CD8-positive, alpha-beta memory T cell (primary cell): ENCODE measurements at regions not wholly inside any gene's neighbourhood (a gene's known extent, or its start where the extent isn't known, plus 50 kb on each side); places are given as distances from the start of the nearest gene placed in this dataset.

Source experiments
- CTCF ChIA-PET: fragments of 350-600 bp; sonication (Branson Sonifier 250); formaldehyde crosslinking; loops from one replicate; lab custom pipeline; 2021; ENCODE audit warnings: antibody characterized with exemption; lab: Charles Lee
- POLR2A ChIA-PET: fragments of 350-600 bp; sonication (Branson Sonifier 250); formaldehyde crosslinking; loops from one replicate; lab custom pipeline; 2021; ENCODE audit warnings: antibody characterized with exemption; lab: Charles Lee
- DNase-seq, 5 donors: peaks; one replicate each; pipeline versions ENCODE4 v3.0.0 to v3.0.0-alpha.2; 2020 to 2022; ENCODE audit warnings: mixed read lengths in 1 of 5
- H3K27ac ChIP-seq: one replicate; pipeline ENCODE4 v1.7.0; 2013; ENCODE audit warnings: low read depth, mild to moderate bottlenecking, low read length, moderate library complexity
- H3K27me3 ChIP-seq: 2 replicates; pipeline ENCODE4 v1.7.0; 2013; ENCODE audit warnings: low read length, mild to moderate bottlenecking; ENCODE audit not compliant: insufficient read depth, poor library complexity, severe bottlenecking
- H3K36me3 ChIP-seq: 2 replicates; pipeline ENCODE4 v1.7.0; 2013; ENCODE audit warnings: mild to moderate bottlenecking, low read length, moderate library complexity; ENCODE audit not compliant: insufficient read depth
- H3K4me1 ChIP-seq: 2 replicates; pipeline ENCODE4 v1.7.0; 2013; ENCODE audit warnings: mild to moderate bottlenecking, low read length, moderate library complexity; ENCODE audit not compliant: insufficient read depth
- H3K4me3 ChIP-seq: 2 replicates; pipeline ENCODE4 v1.7.0; 2013; ENCODE audit warnings: mild to moderate bottlenecking, low read length
- H3K9me3 ChIP-seq: 2 replicates; pipeline ENCODE4 v1.7.0; 2013; ENCODE audit warnings: mild to moderate bottlenecking, low read length
- H3K27ac Mint-ChIP-seq, 8 donors: one replicate each; pipeline ENCODE4 v1.8.0; 2020 to 2021; ENCODE audit warnings: mixed read lengths in 8 of 8, mild to moderate bottlenecking in 6 of 8, inconsistent platforms in 3 of 8, moderate library complexity in 3 of 8
- H3K27me3 Mint-ChIP-seq, 2 donors: one replicate each; pipeline ENCODE4 v1.8.0; 2020 to 2021; ENCODE audit warnings: mixed read lengths in 2 of 2, mild to moderate bottlenecking in 1 of 2, moderate library complexity in 1 of 2
- H3K36me3 Mint-ChIP-seq, 3 donors: one replicate each; pipeline ENCODE4 v1.8.0; 2020 to 2021; ENCODE audit warnings: mixed read lengths in 3 of 3, inconsistent platforms in 1 of 3, mild to moderate bottlenecking in 1 of 3
- H3K4me1 Mint-ChIP-seq, 3 donors: one replicate each; pipeline ENCODE4 v1.8.0; 2020 to 2021; ENCODE audit warnings: mixed read lengths in 3 of 3, inconsistent platforms in 1 of 3, mild to moderate bottlenecking in 1 of 3
- H3K4me3 Mint-ChIP-seq, 7 donors: one replicate each; pipeline ENCODE4 v1.8.0; 2020 to 2021; ENCODE audit warnings: mixed read lengths in 7 of 7, mild to moderate bottlenecking in 6 of 7, moderate library complexity in 4 of 7, inconsistent platforms in 2 of 7
- H3K9me3 Mint-ChIP-seq, 5 donors: one replicate each; pipeline ENCODE4 v1.8.0; 2020 to 2022; ENCODE audit warnings: mixed read lengths in 5 of 5, mild to moderate bottlenecking in 3 of 5, moderate library complexity in 2 of 5, inconsistent platforms in 1 of 5

DNA sequence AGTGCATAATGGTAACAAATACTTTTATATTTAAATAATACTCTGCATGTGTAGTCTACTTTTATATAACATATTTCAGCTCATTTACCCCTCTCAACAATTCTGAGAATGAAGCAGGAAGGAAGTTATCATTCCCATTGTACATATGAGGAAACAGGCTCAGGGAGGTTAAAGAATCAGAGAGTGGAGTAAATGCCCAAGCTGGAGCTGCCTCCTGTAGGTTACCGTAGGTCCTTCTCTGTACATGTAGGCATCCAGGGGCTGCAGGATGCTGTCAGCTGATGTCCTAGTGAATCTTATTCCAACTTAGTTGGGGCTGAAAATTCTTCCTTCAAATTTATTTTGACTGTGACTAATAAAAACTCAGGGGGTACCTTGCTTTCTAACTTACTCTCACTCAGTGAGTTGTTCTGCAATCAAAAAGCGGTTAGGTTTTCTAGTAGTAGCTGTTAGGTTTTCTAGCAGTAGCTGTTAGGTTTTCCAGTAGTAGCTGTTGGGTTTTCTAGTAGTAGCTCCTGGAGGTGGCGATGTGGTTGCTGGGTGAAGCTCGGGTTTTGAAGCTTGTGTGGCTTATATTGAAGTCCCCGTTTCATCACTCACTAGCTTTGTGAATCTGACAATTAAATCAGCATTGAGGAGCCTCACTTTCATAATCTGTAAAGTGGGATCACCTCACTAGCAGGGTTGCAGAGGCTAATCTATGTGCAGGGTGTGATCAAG is 357.0 kb downstream of the NR2F2 start:
- Histone ChIP-seq H3K27ac (no peak overlapping the region), H3K36me3 (no peaks in the 10 kb centered on the region), H3K9me3 (no peaks in the 10 kb centered on the region), H3K27me3 (no peaks in the 10 kb centered on the region), H3K4me1 (no peaks in the 10 kb centered on the region), H3K4me3 (no peak overlapping the region)
- no peak overlapping the region for H3K4me3 Mint-ChIP-seq
- no peaks in the 10 kb centered on the region for H3K4me1 Mint-ChIP-seq
- H3K36me3 Mint-ChIP-seq: peaks cover 0 to 1% (median 0%) of the 10 kb centered on the region in 3 donors
- CTCF ChIA-PET: no interaction called here
- no peak for DNase-seq
- H3K9me3 Mint-ChIP-seq: peaks cover 0 to 5% (median 3%) of the 10 kb centered on the region in 5 donors
- no peaks in the 10 kb centered on the region for H3K27me3 Mint-ChIP-seq
- no peak overlapping the region for H3K27ac Mint-ChIP-seq
- POLR2A ChIA-PET: no interaction called here

DNA sequence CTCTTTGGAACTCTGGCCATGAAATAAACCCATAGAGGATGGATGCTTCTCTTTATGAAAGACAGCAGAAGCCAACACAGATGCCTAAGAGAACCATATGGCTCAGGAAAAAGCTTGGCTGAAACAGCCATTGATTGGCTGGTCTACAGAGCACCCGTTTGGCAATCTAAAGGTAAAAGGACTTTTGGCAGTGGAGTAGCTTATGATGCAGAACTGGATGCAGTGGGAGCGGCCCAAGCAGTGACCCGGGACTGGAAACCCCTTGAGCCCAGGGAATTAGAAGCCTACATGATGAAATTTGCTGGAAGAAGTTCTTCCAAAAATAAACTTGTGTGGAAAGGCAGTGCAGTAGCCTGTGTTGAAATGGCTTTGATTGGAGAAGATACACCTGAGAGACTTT is 360.2 kb downstream of the NR2F2 start:
- no peak for DNase-seq
- no peaks in the 10 kb centered on the region for H3K27me3 ChIP-seq
- H3K36me3 ChIP-seq: no peaks in the 10 kb centered on the region
- H3K9me3 Mint-ChIP-seq: peaks cover 0 to 5% (median 3%) of the 10 kb centered on the region in 5 donors
- H3K27ac Mint-ChIP-seq: no peak overlapping the region
- POLR2A ChIA-PET: no interaction called here
- no peaks in the 10 kb centered on the region for H3K4me1 Mint-ChIP-seq
- H3K27ac ChIP-seq: no peak overlapping the region
- no peak overlapping the region for H3K4me3 ChIP-seq
- H3K36me3 Mint-ChIP-seq: peaks cover 0 to 1% (median 0%) of the 10 kb centered on the region in 3 donors
- CTCF ChIA-PET: no interaction called here
- H3K27me3 Mint-ChIP-seq: no peaks in the 10 kb centered on the region
- no peaks in the 10 kb centered on the region for H3K4me1 ChIP-seq
- H3K4me3 Mint-ChIP-seq: no peak overlapping the region
- H3K9me3 ChIP-seq: no peaks in the 10 kb centered on the region

DNA sequence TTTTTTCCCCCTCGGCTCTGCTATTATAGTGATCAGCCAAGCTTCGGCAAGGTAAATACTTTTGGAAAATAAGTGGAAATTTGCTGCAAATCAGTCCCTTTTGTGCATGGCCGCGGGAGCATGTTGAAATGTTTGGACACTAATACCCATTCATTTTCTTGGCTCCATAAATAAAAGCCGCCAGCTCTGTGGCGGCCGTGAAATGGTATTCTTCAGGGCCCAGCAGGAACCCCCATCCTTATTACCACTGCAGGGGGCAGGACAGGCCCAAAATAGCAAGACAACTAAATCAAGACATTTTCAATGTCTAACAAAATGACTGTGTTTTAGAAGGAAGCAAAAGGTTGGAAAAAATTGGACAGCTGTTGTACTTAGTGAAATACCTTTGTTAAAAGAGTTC is 362.3 kb downstream of the NR2F2 start:
- H3K27ac Mint-ChIP-seq: no peak overlapping the region
- H3K36me3 ChIP-seq: no peaks in the 10 kb centered on the region
- peaks cover 0 to 1% (median 0%) of the 10 kb centered on the region in 3 donors for H3K36me3 Mint-ChIP-seq
- no peak overlapping the region for H3K27ac ChIP-seq
- H3K4me1 Mint-ChIP-seq: no peaks in the 10 kb centered on the region
- H3K4me1 ChIP-seq: no peaks in the 10 kb centered on the region
- ChIA-PET CTCF (no interaction called here), POLR2A (no interaction called here)
- H3K9me3 Mint-ChIP-seq: peaks cover 0 to 5% (median 3%) of the 10 kb centered on the region in 5 donors
- no peak overlapping the region for H3K4me3 ChIP-seq
- DNase-seq: no peak
- no peaks in the 10 kb centered on the region for H3K9me3 ChIP-seq
- no peak overlapping the region for H3K4me3 Mint-ChIP-seq
- no peaks in the 10 kb centered on the region for H3K27me3 Mint-ChIP-seq
- H3K27me3 ChIP-seq: no peaks in the 10 kb centered on the region

DNA sequence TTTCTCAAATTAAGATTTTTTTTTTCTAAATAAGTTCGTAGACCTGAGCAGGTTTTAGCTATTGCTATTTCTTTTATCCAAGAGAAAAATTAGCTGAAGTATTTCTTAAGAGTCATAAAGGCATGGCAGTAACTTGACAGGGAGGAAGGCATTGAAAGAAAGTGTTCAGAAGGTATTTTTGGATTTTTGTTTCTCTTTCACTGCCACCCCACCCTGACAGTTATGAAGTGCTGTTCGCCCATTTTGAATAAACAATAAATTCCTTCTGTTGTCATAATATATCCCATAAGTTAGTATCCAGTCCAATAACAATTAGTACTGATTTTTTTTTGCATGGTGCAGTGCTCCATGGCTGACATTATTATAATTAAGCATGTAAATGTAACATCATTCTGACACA is 363.0 kb downstream of the NR2F2 start:
- H3K27ac ChIP-seq: no peak overlapping the region
- H3K9me3 Mint-ChIP-seq: peaks cover 0 to 5% (median 2%) of the 10 kb centered on the region in 5 donors
- no peak overlapping the region for H3K27ac Mint-ChIP-seq
- no peak for DNase-seq
- H3K4me3 ChIP-seq: no peak overlapping the region
- ChIA-PET CTCF (no interaction called here), POLR2A (no interaction called here)
- no peaks in the 10 kb centered on the region for H3K27me3 Mint-ChIP-seq
- no peaks in the 10 kb centered on the region for H3K27me3 ChIP-seq
- H3K4me1 Mint-ChIP-seq: no peaks in the 10 kb centered on the region
- H3K4me1 ChIP-seq: no peaks in the 10 kb centered on the region
- H3K4me3 Mint-ChIP-seq: no peak overlapping the region
- H3K36me3 Mint-ChIP-seq: peaks cover 0 to 1% (median 0%) of the 10 kb centered on the region in 3 donors
- no peaks in the 10 kb centered on the region for H3K36me3 ChIP-seq
- H3K9me3 ChIP-seq: no peaks in the 10 kb centered on the region

DNA sequence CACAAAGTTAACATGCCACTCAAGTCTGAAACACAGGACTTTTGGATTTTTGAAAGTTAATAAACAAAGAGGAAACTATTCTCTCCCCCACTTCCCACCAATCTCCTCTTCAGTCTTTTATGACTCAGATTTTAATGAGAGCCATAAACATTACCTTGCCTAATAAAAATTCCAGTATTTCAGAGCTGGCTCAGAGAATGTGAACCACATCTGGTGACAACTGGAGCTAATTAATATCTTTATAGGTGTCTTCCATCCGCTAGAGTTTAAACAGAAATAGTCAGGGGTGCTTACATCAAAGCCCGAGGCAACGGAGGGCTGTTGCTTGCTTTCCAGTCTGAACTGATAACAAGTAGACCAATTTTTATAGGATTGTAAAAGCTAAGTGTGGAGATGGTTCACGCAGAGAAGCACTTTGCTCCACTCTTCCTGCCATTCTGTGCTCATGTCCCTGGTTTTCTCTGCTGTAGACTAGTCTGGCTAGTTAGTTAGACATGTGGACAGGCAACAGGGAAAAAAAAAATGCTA is 363.6 kb downstream of the NR2F2 start:
- Histone ChIP-seq H3K27me3 (no peaks in the 10 kb centered on the region), H3K4me3 (no peak overlapping the region), H3K9me3 (no peaks in the 10 kb centered on the region), H3K4me1 (no peaks in the 10 kb centered on the region), H3K27ac (no peak overlapping the region), H3K36me3 (no peaks in the 10 kb centered on the region)
- ChIA-PET CTCF (no interaction called here), POLR2A (no interaction called here)
- Mint-ChIP-seq H3K4me3 (no peak overlapping the region), H3K36me3 (peaks cover 0 to 1% (median 0%) of the 10 kb centered on the region in 3 donors), H3K27me3 (no peaks in the 10 kb centered on the region), H3K27ac (no peak overlapping the region), H3K9me3 (peaks cover 0 to 4% (median 2%) of the 10 kb centered on the region in 5 donors), H3K4me1 (no peaks in the 10 kb centered on the region)
- DNase-seq: no peak

DNA sequence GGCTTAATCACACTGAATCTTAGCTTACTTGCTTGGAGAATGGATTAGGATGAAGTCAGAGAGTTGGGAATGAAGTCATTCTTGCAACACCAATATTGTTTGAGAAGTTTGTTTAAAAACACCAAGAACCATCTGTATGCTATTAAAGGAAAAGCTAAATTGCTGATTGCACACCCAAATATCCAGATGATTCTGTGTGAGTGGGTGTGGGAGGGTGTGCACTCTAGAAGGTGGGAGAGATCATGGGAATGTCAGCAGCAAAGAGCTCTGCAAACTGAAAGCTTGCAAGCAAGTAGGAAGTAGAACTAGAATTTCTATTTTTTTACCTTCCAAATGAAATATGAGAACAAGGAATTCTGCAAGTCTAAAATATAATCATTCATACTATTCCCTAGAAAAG is 364.9 kb downstream of the NR2F2 start:
- H3K36me3 ChIP-seq: no peaks in the 10 kb centered on the region
- Mint-ChIP-seq H3K9me3 (peaks cover 0 to 2% (median 0%) of the 10 kb centered on the region in 5 donors), H3K36me3 (no peaks in the 10 kb centered on the region), H3K4me3 (no peak overlapping the region), H3K27me3 (no peaks in the 10 kb centered on the region), H3K27ac (no peak overlapping the region), H3K4me1 (no peaks in the 10 kb centered on the region)
- no peak for DNase-seq
- no peak overlapping the region for H3K4me3 ChIP-seq
- H3K27me3 ChIP-seq: no peaks in the 10 kb centered on the region
- ChIA-PET POLR2A (no interaction called here), CTCF (no interaction called here)
- H3K27ac ChIP-seq: no peak overlapping the region
- H3K4me1 ChIP-seq: no peaks in the 10 kb centered on the region
- H3K9me3 ChIP-seq: peaks cover 4% of the 10 kb centered on the region

DNA sequence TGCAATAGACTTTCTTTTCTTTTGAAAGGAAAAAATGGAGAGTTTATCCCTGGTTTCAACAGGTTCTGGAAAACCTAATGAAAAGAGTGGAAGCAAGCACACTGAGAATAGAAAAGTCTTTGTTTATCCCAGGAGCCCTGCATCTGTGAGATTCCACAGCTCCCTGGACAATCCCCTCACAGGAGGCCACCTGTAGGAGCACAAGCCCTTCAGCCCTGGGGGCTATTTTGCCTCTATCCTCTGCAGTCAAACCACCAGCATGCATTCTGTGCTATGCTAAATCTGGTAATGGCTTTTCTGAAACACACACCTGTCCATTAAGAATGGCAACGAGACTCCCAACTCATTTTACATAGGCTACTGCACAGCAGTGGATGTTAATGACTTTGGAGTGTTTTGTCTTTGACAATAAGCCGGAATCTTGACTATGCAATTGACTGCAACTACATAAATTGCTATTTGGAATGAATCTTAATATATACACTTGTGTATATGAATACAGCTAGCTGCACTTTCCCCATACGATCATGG is 369.4 kb downstream of the NR2F2 start:
- Histone ChIP-seq H3K36me3 (no peaks in the 10 kb centered on the region), H3K27ac (no peak overlapping the region), H3K4me1 (no peaks in the 10 kb centered on the region), H3K4me3 (no peak overlapping the region), H3K9me3 (peaks cover 4% of the 10 kb centered on the region), H3K27me3 (no peaks in the 10 kb centered on the region)
- H3K4me3 Mint-ChIP-seq: no peak overlapping the region
- ChIA-PET POLR2A (no interaction called here), CTCF (no interaction called here)
- peaks cover 0 to 4% (median 0%) of the 10 kb centered on the region in 5 donors for H3K9me3 Mint-ChIP-seq
- no peak overlapping the region for H3K27ac Mint-ChIP-seq
- no peaks in the 10 kb centered on the region for H3K4me1 Mint-ChIP-seq
- no peaks in the 10 kb centered on the region for H3K36me3 Mint-ChIP-seq
- H3K27me3 Mint-ChIP-seq: no peaks in the 10 kb centered on the region
- no peak for DNase-seq

DNA sequence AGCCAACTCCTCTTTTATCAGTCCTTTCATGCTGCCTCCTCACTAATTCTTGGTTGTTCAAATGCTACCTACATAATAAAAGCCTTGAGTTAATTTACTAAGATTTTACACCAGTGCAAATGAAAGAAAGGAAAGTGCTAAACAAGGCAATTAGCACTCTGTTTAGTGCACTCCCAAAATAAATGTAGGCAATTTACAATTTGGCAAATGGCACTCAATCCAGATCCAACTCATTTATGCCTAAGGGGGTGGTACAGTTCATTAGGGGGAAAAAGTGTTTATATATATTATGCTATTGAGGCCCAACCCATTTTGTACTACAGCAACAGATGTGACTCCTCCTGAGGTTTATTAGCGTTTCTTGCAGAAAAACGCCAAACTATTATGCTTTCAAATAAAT is 370.1 kb downstream of the NR2F2 start:
- CTCF ChIA-PET: no interaction called here
- no peaks in the 10 kb centered on the region for H3K4me1 Mint-ChIP-seq
- no peaks in the 10 kb centered on the region for H3K27me3 Mint-ChIP-seq
- Histone ChIP-seq H3K27ac (no peak overlapping the region), H3K27me3 (no peaks in the 10 kb centered on the region), H3K4me1 (no peaks in the 10 kb centered on the region), H3K36me3 (no peaks in the 10 kb centered on the region), H3K4me3 (no peak overlapping the region), H3K9me3 (peaks cover 4% of the 10 kb centered on the region)
- peaks cover 0 to 4% (median 0%) of the 10 kb centered on the region in 5 donors for H3K9me3 Mint-ChIP-seq
- no peak overlapping the region for H3K27ac Mint-ChIP-seq
- DNase-seq: no peak
- POLR2A ChIA-PET: no interaction called here
- no peak overlapping the region for H3K4me3 Mint-ChIP-seq
- no peaks in the 10 kb centered on the region for H3K36me3 Mint-ChIP-seq
